ENCODE measurements at regions not wholly inside any gene's neighbourhood (a gene's known extent, or its start where the extent isn't known, plus 50 kb on each side); places are given as distances from the start of the nearest gene placed in this dataset.

GRCh38 chr12:107826276-107826675 lies 51.8 kb downstream of the ASCL4 start:
- Histone ChIP-seq H3K27me3 (replicated peaks) (no peaks in the 10 kb centered on the region), H3K27ac (no peak overlapping the region), H3K36me3 (replicated peaks) (no peaks in the 10 kb centered on the region), H3K4me3 (ENCODE audit: low read depth, low read length) (no peak overlapping the region)
- in situ Hi-C loops (cut with HindIII; ENCODE audit: low pct_ligation_motif_present, low sequenced_read_pairs): no loop called here
- no peak for DNase-seq
- no peak for TF ChIP-seq CTCF (IDR thresholded peaks at IDR 0.05; ENCODE audit: low read depth, low read length, missing control alignments)

GRCh38 chr12:107829271-107829670 lies 54.8 kb downstream of the ASCL4 start:
- Histone ChIP-seq H3K27me3 (replicated peaks) (no peaks in the 10 kb centered on the region), H3K36me3 (replicated peaks) (no peaks in the 10 kb centered on the region), H3K4me3 (ENCODE audit: low read depth, low read length) (no peak overlapping the region), H3K27ac (no peak overlapping the region)
- DNase-seq: no peak
- no peak for TF ChIP-seq CTCF (IDR thresholded peaks at IDR 0.05; ENCODE audit: low read depth, low read length, missing control alignments)
- in situ Hi-C loops (cut with HindIII; ENCODE audit: low pct_ligation_motif_present, low sequenced_read_pairs): no loop called here

GRCh38 chr12:107832441-107832840 lies 57.9 kb downstream of the ASCL4 start:
- Histone ChIP-seq H3K36me3 (replicated peaks) (no peaks in the 10 kb centered on the region), H3K27me3 (replicated peaks) (no peaks in the 10 kb centered on the region), H3K27ac (no peak overlapping the region), H3K4me3 (ENCODE audit: low read depth, low read length) (no peak overlapping the region)
- in situ Hi-C loops (cut with HindIII; ENCODE audit: low pct_ligation_motif_present, low sequenced_read_pairs): no loop called here
- no peak for DNase-seq
- no peak for TF ChIP-seq CTCF (IDR thresholded peaks at IDR 0.05; ENCODE audit: low read depth, low read length, missing control alignments)

GRCh38 chr12:107840186-107840585 lies 65.7 kb downstream of the ASCL4 start:
- DNase-seq: no peak
- TF ChIP-seq CTCF (IDR thresholded peaks at IDR 0.05; ENCODE audit: low read depth, low read length, missing control alignments): no peak
- Histone ChIP-seq H3K36me3 (replicated peaks) (no peaks in the 10 kb centered on the region), H3K27me3 (replicated peaks) (peaks cover 33% of the 10 kb centered on the region), H3K27ac (no peak overlapping the region), H3K4me3 (ENCODE audit: low read depth, low read length) (no peak overlapping the region)
- in situ Hi-C loops (cut with HindIII; ENCODE audit: low pct_ligation_motif_present, low sequenced_read_pairs): no loop called here

- Histone ChIP-seq H3K27ac (no peak overlapping the region), H3K27me3 (replicated peaks) (peaks cover 51% of the 10 kb centered on the region), H3K4me3 (ENCODE audit: low read depth, low read length) (peak overlapping the region; percentile 29), H3K36me3 (replicated peaks) (no peaks in the 10 kb centered on the region)
- TF ChIP-seq CTCF (IDR thresholded peaks at IDR 0.05; ENCODE audit: low read depth, low read length, missing control alignments): no peak
- in situ Hi-C loops (cut with HindIII; ENCODE audit: low pct_ligation_motif_present, low sequenced_read_pairs): no loop called here
- DNase-seq: no peak
These were observed 69.1 kb downstream of the ASCL4 start for GRCh38 chr12:107843351-107844311.

Data from brain microvascular endothelial cell (primary cell).